ENCODE measurements at regions not wholly inside any gene's neighbourhood (a gene's known extent, or its start where the extent isn't known, plus 50 kb on each side); places are given as distances from the start of the nearest gene placed in this dataset.

DNA sequence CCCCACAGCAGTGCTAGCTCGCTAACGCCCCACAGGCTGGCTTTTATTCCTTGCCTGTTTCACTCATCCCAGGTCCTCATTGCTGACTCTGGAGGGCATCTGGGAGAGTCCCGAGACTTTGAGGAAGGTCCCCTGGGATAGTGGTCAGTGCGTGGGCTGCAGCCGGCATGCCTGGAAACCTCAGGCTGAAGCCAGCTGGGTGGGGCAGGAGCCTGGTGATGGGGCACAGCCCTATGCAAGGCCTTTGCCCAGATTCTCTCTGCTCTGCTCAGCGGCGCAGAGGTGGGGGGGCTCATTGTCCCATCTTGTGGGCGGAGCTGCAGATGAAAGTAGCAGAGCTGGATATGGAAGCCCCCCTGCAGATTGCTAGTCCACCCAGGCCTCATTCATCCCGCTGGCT, 55.7 kb upstream of the SMAD6 start:
- BruUV-seq (replicated peaks), result no TSS peak
- Histone ChIP-seq H3K27ac (ENCODE audit: extremely low read depth, low read depth, low read length) (no peak overlapping the region), H3K9me1 (ENCODE audit: control insufficient read depth, insufficient read depth, low read length) (no peaks in the 10 kb centered on the region), H3K9me3 (replicated peaks; ENCODE audit: control insufficient read depth, insufficient read depth, low read depth, low read length) (no peaks in the 10 kb centered on the region), H3K4me1 (replicated peaks in 1 of 2; ENCODE audit: control insufficient read depth in 2 of 2, insufficient read depth in 2 of 2, low read length in 2 of 2) (peaks cover 36 to 37% of the 10 kb centered on the region in 2 experiments), H3K27me3 (ENCODE audit: control insufficient read depth in 2 of 2, insufficient read depth in 2 of 2, low read length in 2 of 2) (no peaks in the 10 kb centered on the region), H3K9ac (ENCODE audit: insufficient read depth in 1 of 2, low read depth in 2 of 2, low read length in 2 of 2) (no peak overlapping the region; a peak in 1 of 4 replicates), H3K4me2 (ENCODE audit: insufficient read depth, low read length) (no peak overlapping the region), H3K36me3 (ENCODE audit: control insufficient read depth, insufficient read depth, low read length) (peaks cover 68% of the 10 kb centered on the region), H2AFZ (ENCODE audit: low read depth, low read length) (no peak overlapping the region), H3K4me3 (no peak overlapping the region), H4K20me1 (replicated peaks; ENCODE audit: control insufficient read depth, insufficient read depth, low read length) (peaks cover 6% of the 10 kb centered on the region; the same call in 1 of the 2 replicates), H3K79me2 (ENCODE audit: control insufficient read depth, insufficient read depth, low read length) (peaks cover 58% of the 10 kb centered on the region)
- ChIA-PET CTCF (ENCODE audit: low intra/inter-chr PET ratio) (no interaction called here), POLR2A (interaction anchor here (0.6 to 1.6 kb wide), 3 partner anchors 12 to 205 kb away, joined by 3 to 5 read pairs (median 4); no protein-coding TSS in a partner anchor)
- DNase-seq (ENCODE audit: extremely low read depth in 1 of 4, low spot score in 3 of 4) (no peak), ATAC-seq (no peak), FAIRE-seq (no peak)
- in situ Hi-C loops (cut with MboI), result no loop called here
- intact Hi-C loops (cut with micrococcal nuclease), result no loop called here
- TF ChIP-seq POLR2G (IDR thresholded peaks at IDR 0.05; ENCODE audit: low read depth, low read length), result 0 out of 2 replicates have a peak, but pooled peaks have one; percentile 19
- no peak for TF ChIP-seq ARNT (IDR thresholded peaks at IDR 0.05)
- WGBS (ENCODE audit: insufficient coverage, low coverage, missing lambda C conversion rate), result 76% methylated on average over 8 of the region's 9 CpGs

DNA sequence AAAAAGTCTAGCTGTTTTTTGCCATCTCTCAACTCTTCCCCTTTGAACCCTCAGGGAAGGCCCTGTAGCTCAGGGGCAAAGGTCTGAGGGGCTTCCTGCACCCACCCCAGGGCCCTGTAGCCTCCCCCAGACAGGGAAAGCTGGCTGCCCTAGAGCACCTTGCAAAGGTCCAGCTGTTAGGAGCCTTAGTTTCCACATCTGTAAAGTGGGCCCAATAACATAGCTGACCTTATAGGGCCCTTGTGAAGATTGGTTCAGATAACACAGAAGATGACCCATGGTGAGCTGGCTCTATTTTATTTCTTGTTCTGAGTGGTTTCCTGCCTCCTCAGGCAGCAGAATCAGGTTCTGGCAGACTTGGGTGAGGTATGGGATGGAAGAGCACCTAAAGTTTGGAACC, 55.2 kb upstream of the SMAD6 start:
- H3K79me2 ChIP-seq (ENCODE audit: control insufficient read depth, insufficient read depth, low read length), result peaks cover 57% of the 10 kb centered on the region
- in situ Hi-C loops (cut with MboI) (no loop called here), intact Hi-C loops (cut with micrococcal nuclease) (no loop called here)
- H4K20me1 ChIP-seq (replicated peaks; ENCODE audit: control insufficient read depth, insufficient read depth, low read length), result peaks cover 6% of the 10 kb centered on the region; the same call in 1 of the 2 replicates
- CTCF ChIA-PET (ENCODE audit: low intra/inter-chr PET ratio), result no interaction called here
- ATAC-seq, result no peak
- peaks cover 36 to 40% of the 10 kb centered on the region in 2 experiments for H3K4me1 ChIP-seq (replicated peaks in 1 of 2; ENCODE audit: control insufficient read depth in 2 of 2, insufficient read depth in 2 of 2, low read length in 2 of 2)
- no peak overlapping the region; a peak in 1 of 4 replicates for H3K9ac ChIP-seq (ENCODE audit: insufficient read depth in 1 of 2, low read depth in 2 of 2, low read length in 2 of 2)
- H3K9me3 ChIP-seq (replicated peaks; ENCODE audit: control insufficient read depth, insufficient read depth, low read depth, low read length), result no peaks in the 10 kb centered on the region
- peak; percentile 51 for TF ChIP-seq RBM25 (IDR thresholded peaks at IDR 0.05; ENCODE audit: low read depth, low read length, severe bottlenecking)
- no peak for TF ChIP-seq MAFK (IDR thresholded peaks at IDR 0.05; ENCODE audit: low read length)
- TF ChIP-seq KDM1A (IDR thresholded peaks at IDR 0.05), result peak; percentile 41 to 77; a peak in 3 of 4 replicates
- no peak for TF ChIP-seq ARNT (IDR thresholded peaks at IDR 0.05)
- TF ChIP-seq, protein P1, sequence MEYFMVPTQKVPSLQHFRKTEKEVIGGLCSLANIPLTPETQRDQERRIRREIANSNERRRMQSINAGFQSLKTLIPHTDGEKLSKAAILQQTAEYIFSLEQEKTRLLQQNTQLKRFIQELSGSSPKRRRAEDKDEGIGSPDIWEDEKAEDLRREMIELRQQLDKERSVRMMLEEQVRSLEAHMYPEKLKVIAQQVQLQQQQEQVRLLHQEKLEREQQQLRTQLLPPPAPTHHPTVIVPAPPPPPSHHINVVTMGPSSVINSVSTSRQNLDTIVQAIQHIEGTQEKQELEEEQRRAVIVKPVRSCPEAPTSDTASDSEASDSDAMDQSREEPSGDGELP (CRISPR knock-in tag; IDR thresholded peaks at IDR 0.05; ENCODE audit: borderline replicate concordance), result 0 out of 2 replicates have a peak, but pooled peaks have one; percentile 18
- TF ChIP-seq HDAC2 (IDR thresholded peaks at IDR 0.05), result 0 out of 2 replicates have a peak, but pooled peaks have one; percentile 35
- peak; percentile 56 for TF ChIP-seq CHD4 (IDR thresholded peaks at IDR 0.05; ENCODE audit: insufficient read depth, insufficient replicate concordance, low read depth, low read length, poor library complexity, severe bottlenecking)
- TF ChIP-seq, protein P2, sequence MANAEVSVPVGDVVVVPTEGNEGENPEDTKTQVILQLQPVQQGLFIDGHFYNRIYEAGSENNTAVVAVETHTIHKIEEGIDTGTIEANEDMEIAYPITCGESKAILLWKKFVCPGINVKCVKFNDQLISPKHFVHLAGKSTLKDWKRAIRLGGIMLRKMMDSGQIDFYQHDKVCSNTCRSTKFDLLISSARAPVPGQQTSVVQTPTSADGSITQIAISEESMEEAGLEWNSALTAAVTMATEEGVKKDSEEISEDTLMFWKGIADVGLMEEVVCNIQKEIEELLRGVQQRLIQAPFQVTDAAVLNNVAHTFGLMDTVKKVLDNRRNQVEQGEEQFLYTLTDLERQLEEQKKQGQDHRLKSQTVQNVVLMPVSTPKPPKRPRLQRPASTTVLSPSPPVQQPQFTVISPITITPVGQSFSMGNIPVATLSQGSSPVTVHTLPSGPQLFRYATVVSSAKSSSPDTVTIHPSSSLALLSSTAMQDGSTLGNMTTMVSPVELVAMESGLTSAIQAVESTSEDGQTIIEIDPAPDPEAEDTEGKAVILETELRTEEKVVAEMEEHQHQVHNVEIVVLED (CRISPR knock-in tag; IDR thresholded peaks at IDR 0.05), result no peak
- 0 out of 2 replicates have a peak, but pooled peaks have one; percentile 49 for TF ChIP-seq SMARCA5 (IDR thresholded peaks at IDR 0.05)
- TF ChIP-seq ZNF277 (CRISPR knock-in tag; IDR thresholded peaks at IDR 0.05; ENCODE audit: borderline replicate concordance), result no peak
- TF ChIP-seq TEAD2 (tag; IDR thresholded peaks at IDR 0.05), result no peak
- peak; percentile 60 for TF ChIP-seq BCOR (IDR thresholded peaks at IDR 0.05)
- H3K27me3 ChIP-seq (ENCODE audit: control insufficient read depth in 2 of 2, insufficient read depth in 2 of 2, low read length in 2 of 2), result no peaks in the 10 kb centered on the region
- no peak overlapping the region for H2AFZ ChIP-seq (ENCODE audit: low read depth, low read length)
- peaks cover 66% of the 10 kb centered on the region for H3K36me3 ChIP-seq (ENCODE audit: control insufficient read depth, insufficient read depth, low read length)
- H3K9me1 ChIP-seq (ENCODE audit: control insufficient read depth, insufficient read depth, low read length), result no peaks in the 10 kb centered on the region
- no peak overlapping the region for H3K4me3 ChIP-seq
- DNase-seq (ENCODE audit: extremely low read depth in 1 of 4, low spot score in 3 of 4), result no peak
- H3K27ac ChIP-seq (ENCODE audit: extremely low read depth, low read depth, low read length), result no peak overlapping the region
- FAIRE-seq, result no peak
- POLR2A ChIA-PET, result interaction anchor here (1.2 kb wide), 1 partner anchor 11 kb away, joined by 5 read pairs; no protein-coding TSS in a partner anchor
- BruUV-seq (replicated peaks), result no TSS peak
- H3K4me2 ChIP-seq (ENCODE audit: insufficient read depth, low read length), result no peak overlapping the region

Measured in K562 (cell line).